Fibroblast of pulmonary artery (primary cell): ENCODE measurements at regions not wholly inside any gene's neighbourhood (a gene's known extent, or its start where the extent isn't known, plus 50 kb on each side); places are given as distances from the start of the nearest gene placed in this dataset.

Source experiments
- DNase-seq: peaks from one replicate; pipeline ENCODE4 v3.0.0-alpha.2; 2010; ENCODE audit warnings: low read depth
- H3K4me3 ChIP-seq: replicated peaks from 2 replicates; pipeline ENCODE4 v1.5.1; 2011; ENCODE audit warnings: low read depth, mild to moderate bottlenecking, control low read depth, low read length, moderate library complexity
- CTCF ChIP-seq: IDR thresholded peaks from 2 replicates; pipeline ENCODE4 v1.5.1; 2011; ENCODE audit warnings: mild to moderate bottlenecking, control low read depth, low read length, inconsistent platforms; ENCODE audit errors: missing control alignments

GRCh38 chr2:193276560-193276959 lies 1081.8 kb upstream of the TMEFF2 start:
- no peak overlapping the region for H3K4me3 ChIP-seq
- DNase-seq: no peak
- TF ChIP-seq CTCF: no peak

- DNase-seq: no peak
- TF ChIP-seq CTCF: no peak
- no peak overlapping the region for H3K4me3 ChIP-seq
Observed at GRCh38 chr2:193276069-193276468, 1081.3 kb upstream of the TMEFF2 start.

GRCh38 chr2:193272011-193272410 lies 1077.3 kb upstream of the TMEFF2 start:
- H3K4me3 ChIP-seq: no peak overlapping the region
- no peak for TF ChIP-seq CTCF

GRCh38 chr2:193270816-193271215 lies 1076.1 kb upstream of the TMEFF2 start:
- H3K4me3 ChIP-seq: no peak overlapping the region
- no peak for DNase-seq
- TF ChIP-seq CTCF: no peak

More at GRCh38 chr2:193272011-193272410, 1077.3 kb upstream of the TMEFF2 start:
- no peak for DNase-seq

GRCh38 chr2:193267496-193268002 lies 1072.8 kb upstream of the TMEFF2 start:
- no peak overlapping the region for H3K4me3 ChIP-seq
- DNase-seq: no peak
- TF ChIP-seq CTCF: no peak

GRCh38 chr2:193253014-193253530 lies 1058.3 kb upstream of the TMEFF2 start:
- TF ChIP-seq CTCF: no peak
- H3K4me3 ChIP-seq: no peak overlapping the region
- no peak for DNase-seq

GRCh38 chr2:193251909-193252308 lies 1057.2 kb upstream of the TMEFF2 start:
- DNase-seq: peak; percentile 13
- no peak overlapping the region for H3K4me3 ChIP-seq
- no peak for TF ChIP-seq CTCF
